Osteoblast (primary cell): ENCODE measurements at regions not wholly inside any gene's neighbourhood (a gene's known extent, or its start where the extent isn't known, plus 50 kb on each side); places are given as distances from the start of the nearest gene placed in this dataset.
"Not testable (repeated sequence)": the region's sequence is repeated elsewhere in the genome, so short reads cannot be mapped to it uniquely, and the experiment has no call there.

ENCODE experiments used
- DNase-seq: peaks from one replicate; pipeline ENCODE4 v3.0.0; 2011; ENCODE audit warnings: low spot score, mixed read lengths; ENCODE audit not compliant: insufficient read length; ENCODE audit errors: missing footprints
- H2AFZ ChIP-seq: 2 replicates; pipeline ENCODE4 v1.6.0; 2011; ENCODE audit warnings: mild to moderate bottlenecking, low read length
- H3K27ac ChIP-seq: 2 replicates; pipeline ENCODE4 v1.5.1; 2011; ENCODE audit warnings: mild to moderate bottlenecking, low read depth, low read length, moderate library complexity
- H3K27me3 ChIP-seq: 2 replicates; pipeline ENCODE4 v1.6.0; 2012; ENCODE audit warnings: mild to moderate bottlenecking, control low read depth, inconsistent platforms, low read length, moderate library complexity; ENCODE audit not compliant: insufficient read depth
- H3K36me3 ChIP-seq: 2 replicates; pipeline ENCODE4 v1.5.1; 2011; ENCODE audit warnings: mild to moderate bottlenecking, low read length, control low read depth, moderate library complexity; ENCODE audit not compliant: insufficient read depth
- H3K4me1 ChIP-seq: 2 replicates; pipeline ENCODE4 v1.5.1; 2011; ENCODE audit warnings: mild to moderate bottlenecking, low read length, control low read depth, moderate library complexity; ENCODE audit not compliant: insufficient read depth
- H3K4me2 ChIP-seq: 2 replicates; pipeline ENCODE4 v1.6.0; 2011; ENCODE audit warnings: mild to moderate bottlenecking, low read length; ENCODE audit not compliant: insufficient read depth
- H3K4me3 ChIP-seq: fragments of 200-600 bp; sonication (generic); 3 replicates; pipeline ENCODE4 v1.5.1; 2012; ENCODE audit warnings: mild to moderate bottlenecking, low read length, inconsistent platforms; ENCODE audit not compliant: insufficient read depth
- H3K79me2 ChIP-seq: 2 replicates; pipeline ENCODE4 v1.6.0; 2012; ENCODE audit warnings: mild to moderate bottlenecking, low read length, control low read depth, inconsistent platforms; ENCODE audit not compliant: insufficient read depth
- H3K9me3 ChIP-seq: 2 replicates; pipeline ENCODE4 v1.5.1; 2011; ENCODE audit warnings: low read depth, low read length, control low read depth
- H4K20me1 ChIP-seq: 2 replicates; pipeline ENCODE4 v1.6.0; 2012; ENCODE audit warnings: mild to moderate bottlenecking, low read length, control low read depth; ENCODE audit not compliant: insufficient read depth
- TF ChIP-seq, protein P1 (sequence below): IDR thresholded peaks from 2 replicates; pipeline ENCODE4 v1.5.1; 2011; ENCODE audit warnings: mild to moderate bottlenecking, low read depth, low read length, moderate library complexity; ENCODE audit errors: extremely low read depth

DNA sequence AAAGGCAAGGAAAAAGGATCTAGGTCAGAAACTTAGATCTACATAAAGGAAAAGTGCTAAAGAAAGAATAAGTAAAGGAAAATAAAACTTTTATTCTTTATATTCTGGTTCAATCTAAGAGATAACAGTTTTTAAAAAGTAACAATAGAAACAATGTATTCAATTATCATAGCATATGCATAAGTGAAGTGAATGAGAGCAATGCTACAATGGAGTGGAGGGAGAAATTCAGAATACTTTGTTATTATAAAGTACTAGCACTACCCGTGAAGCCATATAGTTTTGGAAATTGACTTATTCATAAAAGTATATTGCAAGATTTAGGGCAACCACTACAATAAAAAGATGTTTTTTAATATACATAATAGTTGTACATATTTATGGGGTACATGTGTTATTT, 586.0 kb upstream of the MDGA2 start:
- H3K36me3 ChIP-seq: no peaks in the 10 kb centered on the region
- no peak overlapping the region for H2AFZ ChIP-seq
- no peak overlapping the region for H3K4me2 ChIP-seq
- H3K27ac ChIP-seq: no peak overlapping the region
- no peaks in the 10 kb centered on the region for H3K27me3 ChIP-seq
- no peak for DNase-seq
- H3K9me3 ChIP-seq: no peaks in the 10 kb centered on the region
- H3K4me1 ChIP-seq: no peaks in the 10 kb centered on the region
- TF ChIP-seq, protein P1, sequence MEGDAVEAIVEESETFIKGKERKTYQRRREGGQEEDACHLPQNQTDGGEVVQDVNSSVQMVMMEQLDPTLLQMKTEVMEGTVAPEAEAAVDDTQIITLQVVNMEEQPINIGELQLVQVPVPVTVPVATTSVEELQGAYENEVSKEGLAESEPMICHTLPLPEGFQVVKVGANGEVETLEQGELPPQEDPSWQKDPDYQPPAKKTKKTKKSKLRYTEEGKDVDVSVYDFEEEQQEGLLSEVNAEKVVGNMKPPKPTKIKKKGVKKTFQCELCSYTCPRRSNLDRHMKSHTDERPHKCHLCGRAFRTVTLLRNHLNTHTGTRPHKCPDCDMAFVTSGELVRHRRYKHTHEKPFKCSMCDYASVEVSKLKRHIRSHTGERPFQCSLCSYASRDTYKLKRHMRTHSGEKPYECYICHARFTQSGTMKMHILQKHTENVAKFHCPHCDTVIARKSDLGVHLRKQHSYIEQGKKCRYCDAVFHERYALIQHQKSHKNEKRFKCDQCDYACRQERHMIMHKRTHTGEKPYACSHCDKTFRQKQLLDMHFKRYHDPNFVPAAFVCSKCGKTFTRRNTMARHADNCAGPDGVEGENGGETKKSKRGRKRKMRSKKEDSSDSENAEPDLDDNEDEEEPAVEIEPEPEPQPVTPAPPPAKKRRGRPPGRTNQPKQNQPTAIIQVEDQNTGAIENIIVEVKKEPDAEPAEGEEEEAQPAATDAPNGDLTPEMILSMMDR: no peak
- H3K4me3 ChIP-seq: no peak overlapping the region
- H3K79me2 ChIP-seq: no peaks in the 10 kb centered on the region
- H4K20me1 ChIP-seq: no peaks in the 10 kb centered on the region

DNA sequence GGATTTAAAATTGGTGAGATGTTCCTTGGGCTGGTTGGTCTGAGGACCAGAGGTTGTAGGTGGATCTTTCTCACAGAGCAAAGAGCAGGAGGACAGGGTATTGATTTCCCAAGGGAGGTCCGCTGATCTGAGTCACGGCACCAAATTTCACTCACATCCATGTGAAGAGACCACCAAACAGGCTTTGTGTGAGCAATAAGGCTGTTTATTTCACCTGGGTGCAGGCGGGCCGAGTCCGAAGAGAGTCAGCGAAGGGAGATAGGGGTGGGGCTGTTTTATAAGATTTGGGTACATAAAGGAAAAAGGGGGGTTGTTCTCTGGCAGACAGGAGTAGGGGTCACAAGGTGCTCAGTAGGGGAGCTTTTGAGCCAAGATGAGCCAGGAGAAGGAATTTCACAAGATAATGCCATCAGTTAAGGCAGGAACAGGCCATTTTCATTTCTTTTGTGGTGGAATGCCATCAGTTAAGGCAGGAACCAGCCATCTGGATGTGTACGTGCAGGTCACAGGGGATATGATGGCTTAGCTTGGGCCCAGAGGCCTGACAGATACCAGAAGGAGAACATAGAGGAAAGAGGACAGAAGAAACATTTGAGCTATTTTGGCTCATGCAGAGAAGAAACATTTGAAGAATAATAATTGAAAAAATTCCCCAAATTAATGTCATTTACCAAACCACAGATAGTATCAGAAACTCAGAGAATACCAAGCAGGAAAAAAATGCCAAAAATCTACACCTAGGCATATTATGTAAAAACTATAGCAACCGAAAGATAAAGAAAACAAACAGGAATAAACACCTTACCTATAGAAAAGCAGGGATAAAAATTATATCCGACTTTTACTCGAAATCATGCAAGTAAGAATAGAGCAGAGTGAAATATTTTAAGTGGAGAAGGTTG, 585.2 kb upstream of the MDGA2 start:
- H3K79me2 ChIP-seq, H3K4me1 ChIP-seq, H3K4me3 ChIP-seq, H3K27ac ChIP-seq, H3K36me3 ChIP-seq, H3K4me2 ChIP-seq, H2AFZ ChIP-seq, H4K20me1 ChIP-seq, H3K9me3 ChIP-seq, H3K27me3 ChIP-seq: not testable (repeated sequence)
- peak; percentile 22 for DNase-seq

DNA sequence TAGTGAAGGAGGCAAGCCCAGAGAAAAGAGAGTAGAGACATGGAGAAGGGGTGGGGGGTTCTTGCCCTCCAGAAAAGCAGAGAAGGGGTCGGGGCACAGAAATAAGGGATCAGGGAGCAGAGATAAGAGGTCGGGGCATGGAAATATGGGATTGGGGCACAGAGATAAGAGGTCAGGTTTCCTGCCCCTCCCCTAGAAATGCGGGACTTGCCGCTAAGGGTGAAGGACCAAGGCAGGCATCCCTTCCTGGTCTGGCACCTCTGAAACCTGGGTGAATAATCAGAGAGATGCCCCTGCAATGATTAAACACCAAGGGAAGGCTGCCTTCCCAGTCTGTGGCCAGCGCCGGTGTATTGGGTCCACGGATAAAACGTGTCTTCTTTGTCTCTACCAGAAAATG, 584.5 kb upstream of the MDGA2 start:
- H3K36me3 ChIP-seq, H3K79me2 ChIP-seq, H3K4me3 ChIP-seq, H3K9me3 ChIP-seq, H3K4me1 ChIP-seq, H3K27ac ChIP-seq, H2AFZ ChIP-seq, H3K4me2 ChIP-seq, DNase-seq, H4K20me1 ChIP-seq, H3K27me3 ChIP-seq: not testable (repeated sequence)

DNA sequence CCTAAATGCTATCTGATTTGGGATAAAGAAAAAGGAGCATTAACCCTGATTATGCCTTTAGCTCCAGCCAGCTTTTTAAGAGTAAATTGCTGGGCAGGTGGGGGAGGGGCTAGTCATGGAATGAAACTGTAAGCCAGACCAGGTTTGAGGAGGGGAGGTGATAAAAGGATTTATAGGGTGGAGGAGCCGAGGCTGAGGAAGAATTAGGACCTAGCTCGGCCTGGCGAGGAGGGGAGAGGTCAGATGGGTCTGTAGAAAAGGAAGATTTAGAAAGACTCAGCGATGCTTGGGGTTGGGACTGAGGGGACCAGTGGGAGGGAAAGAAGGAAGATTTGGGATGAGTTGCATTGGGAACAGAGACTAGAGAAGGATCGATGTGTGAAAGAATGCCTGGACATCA, 583.8 kb upstream of the MDGA2 start:
- not testable (repeated sequence) for H3K4me3 ChIP-seq, H3K4me2 ChIP-seq, H3K9me3 ChIP-seq, DNase-seq, H2AFZ ChIP-seq, H4K20me1 ChIP-seq, H3K79me2 ChIP-seq, H3K27me3 ChIP-seq, H3K4me1 ChIP-seq, H3K27ac ChIP-seq, H3K36me3 ChIP-seq

DNA sequence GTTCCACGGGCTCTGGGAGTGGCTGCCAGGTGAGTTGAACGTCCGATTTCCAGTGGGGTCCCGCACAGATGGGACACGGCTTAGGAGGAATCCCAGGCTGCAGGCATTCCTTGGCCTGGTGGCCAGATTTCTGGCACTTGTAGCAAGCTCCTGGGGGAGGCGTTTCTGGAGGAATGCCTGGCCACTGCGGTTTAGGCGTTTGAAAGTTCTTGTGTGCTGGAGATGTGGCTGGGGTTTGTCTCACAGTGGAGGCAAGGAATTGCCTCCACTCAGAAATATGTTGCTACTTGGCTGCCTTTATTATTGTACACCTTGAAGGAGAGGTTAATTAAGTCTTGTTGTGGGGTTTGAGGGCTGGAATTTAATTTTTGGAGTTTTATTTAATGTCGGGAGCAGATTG, 583.3 kb upstream of the MDGA2 start:
- not testable (repeated sequence) for H2AFZ ChIP-seq, H4K20me1 ChIP-seq, H3K27ac ChIP-seq, H3K4me3 ChIP-seq, H3K79me2 ChIP-seq, H3K27me3 ChIP-seq, H3K4me1 ChIP-seq, H3K4me2 ChIP-seq, H3K9me3 ChIP-seq, H3K36me3 ChIP-seq, DNase-seq

DNA sequence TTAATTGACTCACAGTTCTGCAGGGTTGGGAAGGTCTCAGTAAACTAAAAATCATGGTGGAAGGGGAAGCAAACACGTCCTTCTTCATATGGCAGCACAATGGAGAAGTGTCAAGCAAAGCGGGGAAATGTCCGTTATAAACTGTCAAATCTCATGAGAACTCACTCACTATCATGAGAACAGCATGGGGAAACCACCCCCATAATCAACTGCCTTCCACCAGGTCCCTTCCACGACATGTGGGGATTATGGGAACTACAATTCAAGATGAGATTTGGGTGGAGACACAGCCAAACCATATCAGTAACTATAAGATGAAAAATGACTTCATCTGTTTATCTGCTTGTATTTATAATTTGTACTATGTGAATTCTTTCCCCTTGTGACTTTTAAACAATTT, 577.6 kb upstream of the MDGA2 start:
- Histone ChIP-seq H4K20me1 (no peaks in the 10 kb centered on the region), H3K79me2 (no peaks in the 10 kb centered on the region), H3K9me3 (no peaks in the 10 kb centered on the region), H3K36me3 (no peaks in the 10 kb centered on the region), H2AFZ (no peak overlapping the region), H3K27ac (no peak overlapping the region), H3K27me3 (no peaks in the 10 kb centered on the region), H3K4me1 (no peaks in the 10 kb centered on the region), H3K4me3 (no peak overlapping the region), H3K4me2 (no peak overlapping the region)
- no peak for DNase-seq
- TF ChIP-seq, protein P1: no peak
